ENCODE measurements at regions not wholly inside any gene's neighbourhood (a gene's known extent, or its start where the extent isn't known, plus 50 kb on each side); places are given as distances from the start of the nearest gene placed in this dataset.

DNA sequence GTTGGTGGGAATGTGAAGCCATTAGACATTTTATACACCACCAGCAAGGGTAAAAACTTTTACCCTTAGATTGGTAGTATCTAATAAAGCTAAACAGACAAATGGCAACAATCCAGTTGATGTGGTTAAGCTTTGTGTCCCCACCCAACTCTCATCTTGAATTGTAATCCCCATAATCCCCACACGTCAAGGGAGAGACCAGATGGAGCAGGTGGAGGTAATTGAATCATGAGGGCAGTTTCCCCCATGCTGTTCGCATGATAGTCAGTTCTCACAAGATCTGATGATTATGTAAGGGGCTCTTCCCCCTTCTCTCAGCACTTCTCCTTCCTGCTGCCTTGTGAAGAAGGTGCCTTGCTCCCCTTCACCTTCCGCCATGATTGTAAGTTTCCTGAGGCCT lies 602.3 kb downstream of the NUF2 start:
- TF ChIP-seq, protein P1, sequence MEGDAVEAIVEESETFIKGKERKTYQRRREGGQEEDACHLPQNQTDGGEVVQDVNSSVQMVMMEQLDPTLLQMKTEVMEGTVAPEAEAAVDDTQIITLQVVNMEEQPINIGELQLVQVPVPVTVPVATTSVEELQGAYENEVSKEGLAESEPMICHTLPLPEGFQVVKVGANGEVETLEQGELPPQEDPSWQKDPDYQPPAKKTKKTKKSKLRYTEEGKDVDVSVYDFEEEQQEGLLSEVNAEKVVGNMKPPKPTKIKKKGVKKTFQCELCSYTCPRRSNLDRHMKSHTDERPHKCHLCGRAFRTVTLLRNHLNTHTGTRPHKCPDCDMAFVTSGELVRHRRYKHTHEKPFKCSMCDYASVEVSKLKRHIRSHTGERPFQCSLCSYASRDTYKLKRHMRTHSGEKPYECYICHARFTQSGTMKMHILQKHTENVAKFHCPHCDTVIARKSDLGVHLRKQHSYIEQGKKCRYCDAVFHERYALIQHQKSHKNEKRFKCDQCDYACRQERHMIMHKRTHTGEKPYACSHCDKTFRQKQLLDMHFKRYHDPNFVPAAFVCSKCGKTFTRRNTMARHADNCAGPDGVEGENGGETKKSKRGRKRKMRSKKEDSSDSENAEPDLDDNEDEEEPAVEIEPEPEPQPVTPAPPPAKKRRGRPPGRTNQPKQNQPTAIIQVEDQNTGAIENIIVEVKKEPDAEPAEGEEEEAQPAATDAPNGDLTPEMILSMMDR (IDR thresholded peaks at IDR 0.05) = no peak
- TF ChIP-seq POLR2AphosphoS5 (IDR thresholded peaks at IDR 0.05; ENCODE audit: insufficient read depth in 1 of 2, low read depth in 1 of 2) = no peak
